GM21367 (cell line): ENCODE measurements at regions not wholly inside any gene's neighbourhood (a gene's known extent, or its start where the extent isn't known, plus 50 kb on each side); places are given as distances from the start of the nearest gene placed in this dataset.

Experiments
- ATAC-seq: cut with Tn5 transposase; IDR thresholded peaks from one replicate; pipeline ENCODE4 v1.9.1; 2021; ENCODE audit not compliant: unreplicated experiment

- no peak for ATAC-seq
Observed at GRCh38 chr4:32744211-32744610, 2024.0 kb downstream of the PCDH7 start.

GRCh38 chr4:32745351-32745750 is 2025.2 kb downstream of the PCDH7 start:
- no peak for ATAC-seq

GRCh38 chr4:32748061-32748460 is 2027.9 kb downstream of the PCDH7 start:
- no peak for ATAC-seq

GRCh38 chr4:32748498-32748897 is 2028.3 kb downstream of the PCDH7 start:
- ATAC-seq = no peak

- ATAC-seq = no peak
Observed at GRCh38 chr4:32752962-32753361, 2032.8 kb downstream of the PCDH7 start.

GRCh38 chr4:32768664-32769389 is 2048.7 kb downstream of the PCDH7 start:
- no peak for ATAC-seq

GRCh38 chr4:32771491-32771890 is 2051.3 kb downstream of the PCDH7 start:
- no peak for ATAC-seq

GRCh38 chr4:32775049-32775448 is 2054.9 kb downstream of the PCDH7 start:
- no peak for ATAC-seq

- ATAC-seq = no peak
Observed at GRCh38 chr4:32776435-32777203, 2056.4 kb downstream of the PCDH7 start.

- no peak for ATAC-seq
Observed at GRCh38 chr4:32778025-32778424, 2057.9 kb downstream of the PCDH7 start.

- ATAC-seq = no peak
Observed at GRCh38 chr4:32778938-32779337, 2058.8 kb downstream of the PCDH7 start.

DNA sequence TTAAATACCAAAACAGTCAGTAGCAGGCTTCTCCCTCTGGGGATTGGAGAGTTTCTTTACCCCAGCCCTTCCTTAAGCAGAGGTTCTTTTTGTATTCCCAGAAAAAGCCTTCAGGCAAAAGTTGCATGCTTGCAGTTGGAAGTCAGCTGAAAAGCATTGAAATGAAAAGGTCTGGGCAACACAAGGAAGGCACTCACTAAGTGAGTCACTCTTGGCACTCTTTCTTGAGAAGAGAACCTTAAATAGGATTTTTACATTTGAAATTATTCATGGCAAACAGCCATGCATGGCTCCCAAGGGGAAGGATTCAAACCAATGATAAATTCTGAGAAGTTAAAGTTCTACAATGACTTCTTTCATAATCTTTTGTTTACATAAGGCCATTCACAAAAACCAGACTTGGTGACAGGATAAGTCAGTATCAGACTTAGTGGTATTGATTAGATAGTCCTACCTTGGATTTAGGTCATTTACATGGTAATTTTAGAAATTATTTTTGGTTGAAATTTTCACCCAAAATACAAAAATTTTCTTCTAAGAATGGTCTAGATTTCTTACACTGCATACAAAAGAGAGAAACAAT is 2068.9 kb downstream of the PCDH7 start:
- no peak for ATAC-seq

- no peak for ATAC-seq
Observed at GRCh38 chr4:32790803-32791202, 2070.6 kb downstream of the PCDH7 start.

GRCh38 chr4:32798471-32799159 is 2078.4 kb downstream of the PCDH7 start:
- ATAC-seq = no peak

DNA sequence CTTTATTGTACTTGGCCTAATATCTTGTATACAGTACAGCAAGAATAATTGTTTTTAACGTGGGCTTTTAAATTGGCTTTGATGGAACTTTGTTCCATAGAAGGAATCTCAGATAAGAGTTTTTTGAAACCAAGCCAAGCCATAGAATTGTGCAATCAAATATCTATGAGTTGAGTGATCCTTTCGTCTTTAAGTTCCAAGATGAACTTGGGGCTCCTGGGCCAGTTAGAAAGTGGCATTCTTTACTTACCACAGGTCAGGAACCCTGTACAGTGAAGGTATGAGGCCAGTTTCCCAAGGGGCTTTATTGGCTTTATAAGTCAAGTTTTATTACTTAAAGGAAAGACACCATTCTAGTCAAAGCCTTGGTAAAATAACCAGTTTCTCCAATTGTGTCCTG is 2104.2 kb downstream of the PCDH7 start:
- ATAC-seq = no peak

DNA sequence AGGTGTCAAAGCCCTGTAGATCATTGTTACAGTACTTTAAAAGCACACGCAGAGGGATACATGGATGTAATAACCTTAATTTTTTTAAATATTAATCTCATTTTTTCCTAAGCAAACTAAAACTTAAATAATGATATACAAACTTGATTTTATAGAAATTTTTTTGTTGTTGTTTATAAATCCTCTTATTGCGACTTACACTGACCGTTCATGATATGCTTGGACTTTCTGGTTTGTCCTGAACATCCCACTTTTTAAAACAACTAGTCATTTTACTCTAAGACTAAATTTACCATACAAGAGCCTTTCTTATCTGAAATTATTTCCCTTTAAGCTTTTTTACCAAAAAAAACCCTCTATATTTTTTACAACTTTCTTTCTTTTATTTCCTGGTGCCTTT is 2106.0 kb downstream of the PCDH7 start:
- no peak for ATAC-seq

- no peak for ATAC-seq
Observed at GRCh38 chr4:32830160-32830559, 2110.0 kb downstream of the PCDH7 start.

GRCh38 chr4:32831104-32831503 is 2110.9 kb downstream of the PCDH7 start:
- ATAC-seq = no peak

DNA sequence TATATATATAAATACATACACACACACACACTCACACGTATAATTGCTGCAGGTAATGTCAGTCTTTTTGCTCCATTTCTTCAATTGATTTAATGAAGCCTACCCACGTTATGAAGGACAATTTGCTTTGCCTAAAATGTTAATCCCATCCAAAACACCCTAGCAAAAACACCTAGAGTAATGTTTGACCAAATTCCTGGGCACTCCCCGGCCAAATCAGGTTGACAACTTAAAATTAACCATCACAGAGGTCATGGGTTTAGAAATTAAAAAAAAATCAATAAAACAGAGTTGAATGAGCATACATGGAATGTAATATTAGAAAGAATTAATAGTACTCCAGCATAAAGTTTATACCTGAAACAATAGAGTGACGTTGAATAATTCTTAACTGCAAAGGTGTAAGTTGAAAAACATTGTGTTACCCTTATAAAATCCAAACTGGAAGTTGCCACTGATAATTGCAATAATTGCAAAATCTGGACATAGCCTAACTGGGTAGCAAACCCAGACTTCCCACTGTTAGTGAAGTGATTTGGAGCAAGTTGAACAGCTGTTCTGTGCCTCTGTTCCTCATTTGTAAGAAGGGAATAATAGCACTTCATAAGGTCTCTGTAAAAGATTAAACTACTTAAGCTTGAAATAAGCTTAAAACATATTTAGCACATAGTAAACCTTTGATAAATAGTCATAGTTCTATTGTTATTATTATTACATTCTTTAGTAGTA is 2120.5 kb downstream of the PCDH7 start:
- no peak for ATAC-seq

DNA sequence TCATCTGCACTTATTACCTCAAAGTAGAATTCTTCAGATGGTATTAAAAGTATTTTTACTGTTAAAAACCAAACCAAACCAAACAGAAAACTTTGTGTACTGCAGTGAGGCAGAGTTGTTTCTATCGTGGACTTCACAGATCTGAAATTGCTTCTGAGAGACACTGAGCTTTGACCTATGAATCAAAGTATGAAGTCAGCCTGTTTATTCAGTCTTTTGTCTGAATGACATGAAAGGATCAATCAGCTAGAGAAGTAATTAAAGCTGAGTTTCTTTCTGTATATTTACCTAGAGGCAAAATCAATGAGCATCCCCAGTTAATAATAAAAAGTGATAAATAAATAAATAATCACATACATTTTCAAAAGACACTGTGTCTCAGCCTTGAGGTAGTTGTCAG is 2121.0 kb downstream of the PCDH7 start:
- ATAC-seq = no peak

DNA sequence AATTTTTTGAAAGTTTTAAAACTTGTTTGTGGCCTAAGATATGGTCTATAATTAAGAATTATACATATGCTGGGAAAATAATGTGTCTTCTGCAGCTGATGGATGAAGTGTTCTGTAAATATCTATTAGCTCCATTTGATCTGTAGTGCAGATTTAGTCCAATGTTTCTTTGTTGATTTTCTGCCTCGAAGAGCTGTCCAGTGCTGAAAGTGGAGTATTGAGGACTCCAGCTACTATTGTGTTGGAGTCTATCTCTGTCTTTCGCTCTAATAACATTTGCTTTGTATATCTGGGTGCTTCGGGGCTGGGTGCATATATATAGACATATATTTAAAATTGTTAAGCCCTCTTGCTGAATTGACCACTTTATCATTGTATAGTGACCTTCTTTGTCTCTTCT is 2127.3 kb downstream of the PCDH7 start:
- ATAC-seq = no peak
